Liver (tissue), 7 donors: ENCODE measurements at regions not wholly inside any gene's neighbourhood (a gene's known extent, or its start where the extent isn't known, plus 50 kb on each side); places are given as distances from the start of the nearest gene placed in this dataset.

Experiments used
- DNase-seq: peaks from one replicate; pipeline ENCODE4 v3.0.0-alpha.2; 2017; ENCODE audit warnings: low spot score
- H3K27ac ChIP-seq, 2 donors: one replicate each; pipeline ENCODE4 v1.7.0; 2013; ENCODE audit warnings: inconsistent platforms in 2 of 2, low read length in 2 of 2, control low read depth in 1 of 2, low read depth in 1 of 2, mild to moderate bottlenecking in 1 of 2
- H3K27me3 ChIP-seq, 4 donors: one replicate each; pipeline versions ENCODE4 v1.6.1 to v1.7.0; 2013; ENCODE audit warnings: low read length in 3 of 4, inconsistent platforms in 1 of 4, mild to moderate bottlenecking in 1 of 4, moderate library complexity in 1 of 4; ENCODE audit not compliant: control insufficient read depth in 4 of 4, insufficient read depth in 4 of 4
- H3K36me3 ChIP-seq, 4 donors: one replicate each; pipeline versions ENCODE4 v1.6.1 to v1.7.0; 2013; ENCODE audit warnings: low read length in 3 of 4, mild to moderate bottlenecking in 3 of 4, low read depth in 1 of 4, moderate library complexity in 1 of 4; ENCODE audit not compliant: control insufficient read depth in 4 of 4, insufficient read depth in 3 of 4
- H3K4me1 ChIP-seq, 4 donors: one replicate each; pipeline versions ENCODE4 v1.6.1 to v1.7.0; 2013; ENCODE audit warnings: low read length in 3 of 4, mild to moderate bottlenecking in 3 of 4, moderate library complexity in 1 of 4; ENCODE audit not compliant: control insufficient read depth in 4 of 4, insufficient read depth in 4 of 4
- H3K4me3 ChIP-seq, 3 donors: one replicate each; pipeline versions ENCODE4 v1.6.1 to v1.7.0; 2013; ENCODE audit warnings: low read length in 3 of 3, control low read depth in 1 of 3, low read depth in 1 of 3, mild to moderate bottlenecking in 1 of 3
- H3K9ac ChIP-seq, 2 donors: one replicate each; pipeline ENCODE4 v1.7.0; 2013; ENCODE audit warnings: low read length in 2 of 2, mild to moderate bottlenecking in 2 of 2, moderate library complexity in 2 of 2, control low read depth in 1 of 2, low read depth in 1 of 2
- H3K9me3 ChIP-seq, 4 donors: one replicate each; pipeline versions ENCODE4 v1.6.1 to v1.7.0; 2013; ENCODE audit warnings: low read length in 3 of 4; ENCODE audit not compliant: control insufficient read depth in 4 of 4
- EGR1 ChIP-seq, 2 donors: IDR thresholded peaks; 2 replicates each; pipeline ENCODE4 v1.6.1; 2016 to 2018; ENCODE audit warnings: antibody characterized with exemption in 2 of 2, low read depth in 2 of 2
- FOXA1 ChIP-seq: IDR thresholded peaks from 2 replicates; pipeline ENCODE4 v1.6.1; 2016; ENCODE audit warnings: antibody characterized with exemption
- GABPA ChIP-seq, 2 donors: IDR thresholded peaks in 1 of 2; conservative IDR thresholded peaks in 1 of 2; 2 replicates each; pipeline ENCODE4 v1.6.1; 2016; ENCODE audit warnings: antibody characterized with exemption in 2 of 2, mild to moderate bottlenecking in 1 of 2, moderate library complexity in 1 of 2
- HNF4A ChIP-seq, 2 donors: conservative IDR thresholded peaks; 2 replicates each; pipeline ENCODE4 v1.6.1; 2016; ENCODE audit warnings: antibody characterized with exemption in 2 of 2, mild to moderate bottlenecking in 2 of 2
- HNF4G ChIP-seq: IDR thresholded peaks from 2 replicates; pipeline ENCODE4 v1.6.1; 2016; ENCODE audit warnings: antibody characterized with exemption
- JUND ChIP-seq, 2 donors: IDR thresholded peaks; 2 replicates each; pipeline ENCODE4 v1.6.1; 2016; ENCODE audit warnings: antibody characterized with exemption in 2 of 2
- NR2F2 ChIP-seq: IDR thresholded peaks from 2 replicates; pipeline ENCODE4 v1.6.1; 2016; ENCODE audit warnings: antibody characterized with exemption
- RXRA ChIP-seq, 2 donors: IDR thresholded peaks; 2 replicates each; pipeline ENCODE4 v1.6.1; 2017 to 2018; ENCODE audit warnings: antibody characterized with exemption in 2 of 2, mild to moderate bottlenecking in 1 of 2
- SP1 ChIP-seq: IDR thresholded peaks from 2 replicates; pipeline ENCODE4 v1.6.1; 2018; ENCODE audit warnings: antibody characterized with exemption, mild to moderate bottlenecking
- TAF1 ChIP-seq: conservative IDR thresholded peaks from 2 replicates; pipeline ENCODE4 v1.6.1; 2016; ENCODE audit warnings: antibody characterized with exemption, mild to moderate bottlenecking
- YY1 ChIP-seq: IDR thresholded peaks from 2 replicates; pipeline ENCODE4 v1.6.1; 2016; ENCODE audit warnings: antibody characterized with exemption, mild to moderate bottlenecking
- WGBS: extraction: QIAGEN DNeasy Blood & Tissue Kit; methylation state at CpG from one replicate; pipeline ENCODE4 v1.1.7; 2013; 5-methylcytosine and 5-hydroxymethylcytosine counted together
- TF ChIP-seq, protein P1 (sequence below): IDR thresholded peaks from 2 replicates; pipeline ENCODE4 v1.6.1; 2016; ENCODE audit warnings: antibody characterized with exemption, mild to moderate bottlenecking
- TF ChIP-seq, protein P2 (sequence below): IDR thresholded peaks from 2 replicates; pipeline ENCODE4 v1.6.1; 2016; ENCODE audit warnings: antibody characterized with exemption
- donor health status: healthy.
- donor health status: healthy.
- donor health status: healthy.
- donor health status: healthy.

DNA sequence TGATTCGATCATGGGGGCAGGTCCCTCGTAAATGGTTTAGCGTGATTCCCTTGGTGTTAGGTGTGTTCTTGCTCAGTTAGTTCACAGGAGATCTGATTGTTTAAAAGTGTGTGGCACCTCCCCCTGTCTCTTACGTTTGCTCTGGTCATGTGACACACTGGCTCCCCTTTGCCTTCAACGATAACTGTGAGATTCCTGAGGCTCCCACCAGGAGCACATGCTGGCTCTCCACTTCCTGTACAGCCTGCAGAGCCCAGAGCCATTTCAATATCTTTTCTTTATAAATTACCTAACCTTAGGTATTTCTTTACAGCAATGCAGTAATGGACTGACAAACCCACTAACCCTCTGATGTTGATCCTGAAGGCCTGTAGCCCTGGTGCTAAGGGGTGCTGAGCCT is 141.9 kb downstream of the FCRL5 start (continued):
- TF ChIP-seq, protein P1, sequence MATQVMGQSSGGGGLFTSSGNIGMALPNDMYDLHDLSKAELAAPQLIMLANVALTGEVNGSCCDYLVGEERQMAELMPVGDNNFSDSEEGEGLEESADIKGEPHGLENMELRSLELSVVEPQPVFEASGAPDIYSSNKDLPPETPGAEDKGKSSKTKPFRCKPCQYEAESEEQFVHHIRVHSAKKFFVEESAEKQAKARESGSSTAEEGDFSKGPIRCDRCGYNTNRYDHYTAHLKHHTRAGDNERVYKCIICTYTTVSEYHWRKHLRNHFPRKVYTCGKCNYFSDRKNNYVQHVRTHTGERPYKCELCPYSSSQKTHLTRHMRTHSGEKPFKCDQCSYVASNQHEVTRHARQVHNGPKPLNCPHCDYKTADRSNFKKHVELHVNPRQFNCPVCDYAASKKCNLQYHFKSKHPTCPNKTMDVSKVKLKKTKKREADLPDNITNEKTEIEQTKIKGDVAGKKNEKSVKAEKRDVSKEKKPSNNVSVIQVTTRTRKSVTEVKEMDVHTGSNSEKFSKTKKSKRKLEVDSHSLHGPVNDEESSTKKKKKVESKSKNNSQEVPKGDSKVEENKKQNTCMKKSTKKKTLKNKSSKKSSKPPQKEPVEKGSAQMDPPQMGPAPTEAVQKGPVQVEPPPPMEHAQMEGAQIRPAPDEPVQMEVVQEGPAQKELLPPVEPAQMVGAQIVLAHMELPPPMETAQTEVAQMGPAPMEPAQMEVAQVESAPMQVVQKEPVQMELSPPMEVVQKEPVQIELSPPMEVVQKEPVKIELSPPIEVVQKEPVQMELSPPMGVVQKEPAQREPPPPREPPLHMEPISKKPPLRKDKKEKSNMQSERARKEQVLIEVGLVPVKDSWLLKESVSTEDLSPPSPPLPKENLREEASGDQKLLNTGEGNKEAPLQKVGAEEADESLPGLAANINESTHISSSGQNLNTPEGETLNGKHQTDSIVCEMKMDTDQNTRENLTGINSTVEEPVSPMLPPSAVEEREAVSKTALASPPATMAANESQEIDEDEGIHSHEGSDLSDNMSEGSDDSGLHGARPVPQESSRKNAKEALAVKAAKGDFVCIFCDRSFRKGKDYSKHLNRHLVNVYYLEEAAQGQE = no peak
- TF ChIP-seq GABPA (IDR thresholded peaks at IDR 0.05 in 1 of 2, conservative IDR thresholded peaks at IDR 0.05 in 1 of 2) = no peak

DNA sequence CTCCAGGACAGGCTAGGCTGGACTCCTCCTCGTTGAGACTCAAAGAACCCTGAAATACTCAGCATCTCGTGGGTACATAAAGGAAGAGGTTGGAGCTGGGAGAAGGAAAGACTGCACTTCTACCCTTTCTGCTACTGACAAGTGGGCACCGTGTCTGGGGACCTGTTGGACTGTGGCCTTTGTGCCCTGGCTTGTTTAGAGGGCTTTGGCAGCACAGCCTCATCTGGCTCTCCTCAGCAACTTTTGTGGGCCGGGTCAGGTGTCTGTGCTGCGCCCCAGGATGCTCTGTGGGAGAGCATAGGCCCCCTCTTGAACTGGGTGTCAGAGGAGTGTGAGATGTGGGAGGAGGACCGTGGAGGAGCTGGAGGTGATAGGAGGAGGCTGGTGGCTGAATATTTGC is 142.4 kb downstream of the FCRL5 start:
- DNase-seq = no peak
- 81% methylated on average over 6 of the region's 6 CpGs for WGBS
- Histone ChIP-seq H3K9me3 (no peaks in the 10 kb centered on the region), H3K4me3 (no peak overlapping the region), H3K36me3 (no peaks in the 10 kb centered on the region), H3K27me3 (no peaks in the 10 kb centered on the region), H3K27ac (no peak overlapping the region), H3K9ac (no peak overlapping the region), H3K4me1 (peaks cover 0 to 5% (median 2%) of the 10 kb centered on the region in 4 donors)
- TF ChIP-seq NR2F2 (no peak), JUND (IDR thresholded peaks at IDR 0.05) (no peak), HNF4G (no peak), SP1 (no peak), FOXA1 (no peak), GABPA (IDR thresholded peaks at IDR 0.05 in 1 of 2, conservative IDR thresholded peaks at IDR 0.05 in 1 of 2) (no peak)
- TF ChIP-seq, protein P2, sequence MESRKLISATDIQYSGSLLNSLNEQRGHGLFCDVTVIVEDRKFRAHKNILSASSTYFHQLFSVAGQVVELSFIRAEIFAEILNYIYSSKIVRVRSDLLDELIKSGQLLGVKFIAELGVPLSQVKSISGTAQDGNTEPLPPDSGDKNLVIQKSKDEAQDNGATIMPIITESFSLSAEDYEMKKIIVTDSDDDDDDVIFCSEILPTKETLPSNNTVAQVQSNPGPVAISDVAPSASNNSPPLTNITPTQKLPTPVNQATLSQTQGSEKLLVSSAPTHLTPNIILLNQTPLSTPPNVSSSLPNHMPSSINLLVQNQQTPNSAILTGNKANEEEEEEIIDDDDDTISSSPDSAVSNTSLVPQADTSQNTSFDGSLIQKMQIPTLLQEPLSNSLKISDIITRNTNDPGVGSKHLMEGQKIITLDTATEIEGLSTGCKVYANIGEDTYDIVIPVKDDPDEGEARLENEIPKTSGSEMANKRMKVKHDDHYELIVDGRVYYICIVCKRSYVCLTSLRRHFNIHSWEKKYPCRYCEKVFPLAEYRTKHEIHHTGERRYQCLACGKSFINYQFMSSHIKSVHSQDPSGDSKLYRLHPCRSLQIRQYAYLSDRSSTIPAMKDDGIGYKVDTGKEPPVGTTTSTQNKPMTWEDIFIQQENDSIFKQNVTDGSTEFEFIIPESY = no peak

DNA sequence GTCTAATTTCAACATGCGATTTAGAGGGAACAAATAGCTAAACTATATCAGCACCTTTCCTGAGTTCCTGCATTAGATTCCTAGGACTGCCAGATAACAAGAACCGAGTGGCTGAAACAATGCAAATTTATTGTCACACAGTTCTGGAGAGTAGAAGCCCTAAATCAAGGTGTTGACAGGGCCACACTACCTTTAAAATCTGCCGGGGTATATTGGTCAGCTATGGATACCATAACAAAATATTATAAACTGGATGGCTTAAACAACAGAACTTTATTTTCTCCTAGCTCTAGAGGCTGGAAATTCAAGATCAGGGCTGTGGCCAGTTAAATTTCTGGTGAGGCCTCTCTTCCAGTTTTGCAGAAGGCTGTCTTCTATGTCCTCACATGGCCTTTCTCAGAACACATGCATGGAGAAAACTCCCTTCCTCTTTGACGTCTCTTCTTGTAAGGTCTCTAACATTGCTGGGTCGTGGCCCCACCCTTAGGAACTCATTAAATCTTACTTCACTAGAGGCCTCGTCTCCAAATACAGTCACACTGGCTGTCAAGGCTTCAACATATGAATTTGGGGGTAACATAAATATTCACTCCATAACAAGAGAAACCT is 144.3 kb downstream of the FCRL5 start:
- WGBS = 84% methylated on average over 6 of the region's 6 CpGs
- no peak for DNase-seq
- peaks cover 0 to 5% (median 2%) of the 10 kb centered on the region in 4 donors for H3K4me1 ChIP-seq

More for the DNA sequence above, 144.3 kb downstream of the FCRL5 start:
- Histone ChIP-seq H3K9me3 (no peaks in the 10 kb centered on the region), H3K36me3 (no peaks in the 10 kb centered on the region), H3K9ac (no peak overlapping the region), H3K27me3 (no peaks in the 10 kb centered on the region), H3K4me3 (no peak overlapping the region), H3K27ac (no peak overlapping the region)
- TF ChIP-seq TAF1 = no peak
- no peak for TF ChIP-seq SP1
- no peak for TF ChIP-seq EGR1 (IDR thresholded peaks at IDR 0.05; ENCODE audit: low read depth in 2 of 2)
- no peak for TF ChIP-seq NR2F2
- no peak for TF ChIP-seq GABPA (IDR thresholded peaks at IDR 0.05 in 1 of 2, conservative IDR thresholded peaks at IDR 0.05 in 1 of 2)
- TF ChIP-seq, protein P2 = no peak
- no peak for TF ChIP-seq RXRA (IDR thresholded peaks at IDR 0.05)
- no peak for TF ChIP-seq HNF4G
- TF ChIP-seq, protein P1 = no peak
- TF ChIP-seq JUND (IDR thresholded peaks at IDR 0.05) = no peak
- TF ChIP-seq YY1 = no peak
- TF ChIP-seq HNF4A (conservative IDR thresholded peaks at IDR 0.05) = no peak
